GM18868 (cell line): ENCODE measurements at regions not wholly inside any gene's neighbourhood (a gene's known extent, or its start where the extent isn't known, plus 50 kb on each side); places are given as distances from the start of the nearest gene placed in this dataset.
A peak's percentile ranks its signal among the peaks of the same experiment; 100 is the strongest.

Experiments used
- ATAC-seq: cut with Tn5 transposase; IDR thresholded peaks from one replicate; pipeline ENCODE4 v1.9.1; 2021; ENCODE audit warnings: mild to moderate bottlenecking, moderate library complexity; ENCODE audit not compliant: unreplicated experiment

GRCh38 chr2:217452928-217453327 lies 549.9 kb downstream of the TNS1 start:
- no peak for ATAC-seq

- no peak for ATAC-seq
These were observed 551.1 kb downstream of the TNS1 start for GRCh38 chr2:217451666-217452065.

- no peak for ATAC-seq
These were observed 553.4 kb downstream of the TNS1 start for GRCh38 chr2:217449444-217449843.

DNA sequence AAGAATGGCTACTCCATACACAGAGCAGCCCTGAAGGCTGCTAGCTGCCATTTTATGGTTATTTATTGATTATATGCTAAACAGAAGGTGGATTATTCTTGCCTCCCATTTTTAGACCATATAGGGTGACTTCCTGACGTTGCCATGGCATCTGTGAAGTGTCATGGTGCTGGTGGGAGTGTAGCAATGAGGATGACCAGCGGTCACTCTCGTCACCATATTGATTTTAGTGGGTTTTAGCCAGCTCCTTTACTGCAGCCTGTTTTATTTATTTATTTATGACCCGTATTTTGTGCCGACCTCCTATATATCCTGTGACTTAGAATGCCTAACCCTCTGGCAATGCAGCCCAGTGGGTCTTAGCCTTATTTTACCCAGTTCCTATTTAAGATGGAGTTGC lies 553.9 kb downstream of the TNS1 start:
- ATAC-seq: no peak

DNA sequence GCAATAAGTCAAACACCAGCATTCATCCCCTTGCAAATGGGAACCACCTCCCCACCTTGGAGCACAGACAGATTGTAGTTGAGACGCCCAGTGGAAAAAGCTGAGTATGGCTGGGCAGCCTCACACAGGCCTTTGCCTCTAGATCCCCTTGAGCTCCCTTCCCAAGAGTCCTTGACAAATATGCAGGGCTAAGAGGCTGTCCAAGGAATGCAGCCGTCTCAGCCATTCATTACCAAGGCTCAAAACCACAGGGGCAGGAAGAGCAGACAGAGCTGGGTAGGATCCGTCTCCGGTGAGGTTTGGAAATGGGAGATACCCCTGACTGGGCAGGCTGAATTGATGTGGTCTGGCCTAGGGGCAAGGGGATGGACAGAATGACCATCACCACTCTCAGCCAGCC lies 557.1 kb downstream of the TNS1 start:
- no peak for ATAC-seq

- ATAC-seq: peak; percentile 58
These were observed 557.9 kb downstream of the TNS1 start for GRCh38 chr2:217444932-217445331.

DNA sequence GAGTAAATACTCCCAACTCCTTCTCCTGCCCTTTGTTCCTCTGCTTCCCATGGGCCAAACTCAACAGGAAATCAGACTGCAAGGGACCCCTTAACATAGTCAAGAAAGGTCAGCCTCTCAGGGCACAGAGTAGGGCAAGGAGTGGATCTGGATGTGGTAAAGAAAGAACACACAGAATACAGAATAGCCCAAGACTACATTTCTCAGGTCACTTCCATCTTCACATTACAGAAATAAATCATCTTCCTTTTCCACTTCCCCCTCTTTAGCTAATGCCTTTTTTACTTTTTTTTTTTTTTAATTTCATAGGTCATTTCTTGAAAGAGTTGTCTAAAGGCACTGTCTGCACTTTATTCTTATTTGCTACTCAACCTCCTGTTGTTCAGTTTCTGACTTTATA lies 558.3 kb downstream of the TNS1 start:
- ATAC-seq: no peak

GRCh38 chr2:217443601-217444000 lies 559.2 kb downstream of the TNS1 start:
- no peak for ATAC-seq

- peak; percentile 76 for ATAC-seq
These were observed 562.8 kb downstream of the TNS1 start for GRCh38 chr2:217440000-217440399.

DNA sequence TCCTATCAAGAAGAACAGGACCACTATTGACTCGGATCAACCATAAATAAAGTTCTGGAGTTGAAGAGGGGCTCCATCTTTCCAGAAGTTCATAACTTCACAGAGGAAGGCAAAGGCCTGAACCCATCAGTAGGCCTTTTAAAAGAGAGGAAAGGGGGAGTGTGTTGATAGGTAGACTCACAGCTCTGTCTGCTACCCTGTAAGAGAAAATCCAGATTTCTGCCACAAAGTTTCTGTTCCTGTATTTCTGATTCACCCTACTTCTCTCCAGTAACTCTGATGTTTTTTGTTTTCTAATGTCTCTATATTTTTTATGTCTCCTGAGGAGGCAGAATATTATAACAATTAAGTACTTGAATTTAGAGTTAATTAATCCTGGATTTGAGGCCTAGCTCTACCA lies 564.0 kb downstream of the TNS1 start:
- peak; percentile 44 for ATAC-seq

DNA sequence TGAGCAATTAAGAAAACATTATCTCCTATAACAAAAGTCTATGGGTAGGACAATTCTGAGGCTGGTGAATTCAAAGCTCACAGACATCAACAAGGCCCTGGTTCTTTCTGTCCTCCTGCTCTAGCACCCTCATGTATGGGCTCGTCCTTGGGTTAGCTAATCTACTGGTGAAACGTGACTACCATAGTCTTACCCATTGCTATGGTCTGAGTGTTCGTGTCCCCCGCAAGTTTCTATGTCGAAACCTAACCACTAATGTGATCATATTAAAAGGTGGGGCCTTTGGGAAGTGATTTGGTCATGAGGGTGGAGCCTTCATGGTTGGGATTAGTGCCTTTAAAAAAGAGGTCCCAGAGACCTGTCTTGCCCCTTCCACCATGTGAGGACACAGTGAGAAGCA lies 564.7 kb downstream of the TNS1 start:
- ATAC-seq: no peak

DNA sequence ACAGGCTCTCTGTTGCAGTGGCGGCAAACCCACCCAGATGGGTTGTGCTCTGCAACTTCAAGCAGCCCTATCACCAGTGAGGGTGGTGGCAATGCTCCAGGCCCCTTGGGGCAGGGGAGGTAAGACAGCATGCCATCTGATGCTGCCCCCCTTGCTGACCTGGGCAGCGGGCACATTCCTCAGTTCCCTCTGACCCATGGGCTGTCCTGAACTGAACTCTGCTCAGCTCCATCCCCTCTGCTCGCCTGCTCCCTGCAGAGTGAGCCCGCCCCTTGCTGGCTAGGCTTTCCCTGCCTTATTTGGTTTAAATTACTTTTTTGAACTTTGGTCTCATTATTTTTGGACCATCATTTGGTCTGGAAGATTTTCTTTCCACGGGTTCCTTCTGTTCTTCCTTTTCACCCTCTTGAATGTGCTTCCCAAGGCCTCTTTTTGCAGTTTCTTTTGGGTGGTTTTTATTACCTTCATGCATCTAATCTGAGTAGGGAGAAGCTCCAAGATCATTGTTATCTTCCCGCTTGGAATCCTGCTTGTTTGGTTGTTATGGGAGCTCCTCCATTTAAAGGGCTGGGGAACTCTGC lies 565.4 kb downstream of the TNS1 start:
- no peak for ATAC-seq

- no peak for ATAC-seq
These were observed 566.4 kb downstream of the TNS1 start for GRCh38 chr2:217436386-217436785.

DNA sequence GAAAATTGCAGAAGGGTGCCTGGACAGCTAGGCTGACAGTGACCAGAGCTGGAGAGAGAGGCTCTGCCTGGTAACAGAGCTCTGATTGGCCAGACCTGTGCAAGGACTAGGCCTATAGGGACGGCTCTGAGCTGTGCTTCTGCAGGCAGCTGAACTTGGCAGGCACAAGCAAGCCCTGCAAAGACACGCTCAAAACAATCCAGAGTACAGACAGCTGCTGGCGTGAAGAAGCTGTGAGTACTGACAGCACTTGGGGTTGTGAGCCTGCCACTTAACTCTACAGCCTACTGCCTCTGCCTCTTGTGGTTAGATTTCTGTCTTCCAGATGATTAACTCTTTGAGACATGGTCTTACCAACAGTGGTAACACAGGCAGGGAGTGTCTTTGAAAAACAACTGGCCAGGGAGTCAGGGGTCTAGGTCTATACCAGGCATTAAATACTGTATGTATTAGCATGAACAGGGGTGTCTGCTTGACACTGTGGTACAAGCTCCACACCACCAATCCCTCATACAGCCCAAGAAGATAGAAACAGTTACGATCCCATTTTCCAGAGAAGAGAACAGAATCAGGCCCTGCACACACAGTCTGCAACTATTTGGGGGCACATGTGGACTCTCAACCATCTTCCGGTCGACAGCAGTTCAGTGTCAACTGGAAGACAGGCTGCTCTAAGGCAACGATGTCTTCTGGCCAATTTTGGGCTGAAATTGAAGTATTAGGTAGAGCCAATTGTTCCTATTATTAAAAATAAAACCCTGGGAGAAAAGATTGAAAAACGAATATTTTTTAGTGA lies 568.4 kb downstream of the TNS1 start:
- ATAC-seq: peak; percentile 99

- no peak for ATAC-seq
These were observed 569.3 kb downstream of the TNS1 start for GRCh38 chr2:217433522-217433921.

GRCh38 chr2:217431577-217432269 lies 571.1 kb downstream of the TNS1 start:
- no peak for ATAC-seq

- ATAC-seq: no peak
These were observed 571.2 kb upstream of the TNP1 start for GRCh38 chr2:217430916-217431576.

DNA sequence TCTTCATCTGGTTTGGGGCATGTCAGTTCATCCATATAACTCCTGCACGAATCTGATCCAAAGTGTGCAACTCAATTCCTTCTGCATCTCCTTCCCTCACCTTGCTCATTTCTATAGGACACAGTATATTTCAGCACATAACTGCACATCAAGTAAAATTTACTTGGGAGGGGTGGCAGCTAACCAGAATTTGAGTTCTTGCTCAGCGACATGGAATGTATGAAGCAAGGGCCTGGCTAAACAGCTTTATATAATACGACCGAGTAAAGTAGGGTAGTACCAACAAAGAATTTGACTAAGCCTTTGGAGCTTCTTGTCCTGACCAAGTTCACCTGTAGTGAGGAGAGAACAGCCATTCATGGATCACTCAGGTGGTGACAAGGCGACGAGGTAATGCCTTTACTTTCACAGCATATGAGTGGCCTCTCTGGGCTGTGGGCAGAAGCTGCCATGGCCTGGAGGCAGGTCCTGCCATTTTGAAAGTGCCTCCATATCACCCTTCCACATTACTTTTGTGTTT lies 570.2 kb upstream of the TNP1 start:
- no peak for ATAC-seq

- ATAC-seq: peak; percentile 90
These were observed 562.0 kb upstream of the TNP1 start for GRCh38 chr2:217421834-217422233.

- ATAC-seq: no peak
These were observed 561.0 kb upstream of the TNP1 start for GRCh38 chr2:217420854-217421253.

GRCh38 chr2:217419055-217419671 lies 559.3 kb upstream of the TNP1 start:
- ATAC-seq: no peak
